Mucosa of stomach (tissue), 1 donor: ENCODE measurements at regions not wholly inside any gene's neighbourhood (a gene's known extent, or its start where the extent isn't known, plus 50 kb on each side); places are given as distances from the start of the nearest gene placed in this dataset.

ENCODE experiments used
- H3K27me3 ChIP-seq: one replicate; pipeline ENCODE4 v1.7.0; 2013; ENCODE audit warnings: mild to moderate bottlenecking, low read length; ENCODE audit not compliant: control insufficient read depth, insufficient read depth
- H3K36me3 ChIP-seq: one replicate; pipeline ENCODE4 v1.7.0; 2013; ENCODE audit warnings: low read length; ENCODE audit not compliant: control insufficient read depth, insufficient read depth
- H3K4me1 ChIP-seq: one replicate; pipeline ENCODE4 v1.7.0; 2013; ENCODE audit warnings: mild to moderate bottlenecking, low read length; ENCODE audit not compliant: control insufficient read depth, insufficient read depth
- H3K4me3 ChIP-seq: one replicate; pipeline ENCODE4 v1.7.0; 2013; ENCODE audit warnings: low read length
- H3K9ac ChIP-seq: one replicate; pipeline ENCODE4 v1.7.0; 2013; ENCODE audit warnings: mild to moderate bottlenecking, low read length, moderate library complexity
- H3K9me3 ChIP-seq: one replicate; pipeline ENCODE4 v1.7.0; 2013; ENCODE audit warnings: mild to moderate bottlenecking, low read length, moderate library complexity; ENCODE audit not compliant: control insufficient read depth
- donor health status: Pancreatic carcinoma.

GRCh38 chr3:81268526-81268925 lies 492.9 kb downstream of the GBE1 start:
- no peak overlapping the region for H3K4me3 ChIP-seq
- H3K9me3 ChIP-seq, result no peaks in the 10 kb centered on the region
- no peaks in the 10 kb centered on the region for H3K4me1 ChIP-seq
- no peak overlapping the region for H3K9ac ChIP-seq
- H3K27me3 ChIP-seq, result no peaks in the 10 kb centered on the region
- no peaks in the 10 kb centered on the region for H3K36me3 ChIP-seq

- Histone ChIP-seq H3K9me3 (no peaks in the 10 kb centered on the region), H3K27me3 (no peaks in the 10 kb centered on the region), H3K4me3 (no peak overlapping the region), H3K4me1 (no peaks in the 10 kb centered on the region), H3K36me3 (no peaks in the 10 kb centered on the region), H3K9ac (no peak overlapping the region)
These were observed 499.4 kb downstream of the GBE1 start for GRCh38 chr3:81261996-81262395.

GRCh38 chr3:81255463-81255862 lies 506.0 kb downstream of the GBE1 start:
- no peaks in the 10 kb centered on the region for H3K9me3 ChIP-seq
- no peak overlapping the region for H3K9ac ChIP-seq
- no peaks in the 10 kb centered on the region for H3K27me3 ChIP-seq
- H3K36me3 ChIP-seq, result no peaks in the 10 kb centered on the region
- no peaks in the 10 kb centered on the region for H3K4me1 ChIP-seq
- H3K4me3 ChIP-seq, result no peak overlapping the region

DNA sequence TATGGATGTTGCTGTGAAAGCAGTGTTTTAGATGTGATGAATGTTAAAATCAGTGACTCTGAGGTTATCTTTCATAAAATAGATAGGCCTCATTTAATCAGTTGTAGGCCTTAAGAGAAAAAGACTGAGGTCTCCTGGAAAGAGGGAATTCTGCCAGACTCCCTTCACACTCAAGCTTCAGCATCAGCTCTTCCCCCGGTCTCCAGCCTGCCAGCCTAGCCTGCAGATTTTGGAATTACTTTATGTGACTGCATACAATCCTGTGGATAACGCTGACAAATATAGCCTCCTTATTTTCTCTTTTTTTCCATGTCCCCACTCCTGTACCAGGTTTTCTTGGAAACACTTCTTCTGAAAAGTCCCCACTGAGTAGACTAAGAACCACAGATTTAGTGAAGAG lies 510.3 kb downstream of the GBE1 start:
- peaks cover 8% of the 10 kb centered on the region for H3K4me1 ChIP-seq

GRCh38 chr3:81249540-81250029 lies 511.9 kb downstream of the GBE1 start:
- no peaks in the 10 kb centered on the region for H3K9me3 ChIP-seq
- H3K4me3 ChIP-seq, result no peak overlapping the region
- H3K9ac ChIP-seq, result no peak overlapping the region
- H3K27me3 ChIP-seq, result no peaks in the 10 kb centered on the region
- peaks cover 8% of the 10 kb centered on the region for H3K4me1 ChIP-seq
- H3K36me3 ChIP-seq, result no peaks in the 10 kb centered on the region

More for the DNA sequence above, 510.3 kb downstream of the GBE1 start:
- Histone ChIP-seq H3K36me3 (no peaks in the 10 kb centered on the region), H3K27me3 (no peaks in the 10 kb centered on the region), H3K9me3 (no peaks in the 10 kb centered on the region), H3K9ac (no peak overlapping the region), H3K4me3 (no peak overlapping the region)

DNA sequence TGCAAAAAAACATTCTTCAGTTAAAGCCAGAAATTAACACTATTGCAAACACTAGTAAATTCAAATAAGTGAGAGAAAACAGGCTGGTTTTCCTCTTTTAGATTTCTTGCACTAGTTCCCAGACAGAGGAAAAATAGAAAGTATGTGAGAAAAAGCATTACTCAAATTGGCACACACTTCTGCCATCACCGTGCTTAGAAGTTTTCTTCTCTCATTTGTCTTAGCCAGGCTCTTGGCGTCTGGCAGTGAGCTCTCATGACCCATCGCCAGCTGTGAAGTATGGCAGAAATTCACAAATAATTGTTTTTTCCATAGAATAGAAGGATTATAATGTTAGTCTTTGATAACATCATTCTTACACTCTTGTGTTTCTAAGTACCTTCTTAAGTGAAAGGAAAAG lies 515.9 kb downstream of the GBE1 start:
- Histone ChIP-seq H3K27me3 (no peaks in the 10 kb centered on the region), H3K9ac (no peak overlapping the region), H3K36me3 (no peaks in the 10 kb centered on the region), H3K4me1 (peaks cover 8% of the 10 kb centered on the region), H3K4me3 (no peak overlapping the region), H3K9me3 (no peaks in the 10 kb centered on the region)

DNA sequence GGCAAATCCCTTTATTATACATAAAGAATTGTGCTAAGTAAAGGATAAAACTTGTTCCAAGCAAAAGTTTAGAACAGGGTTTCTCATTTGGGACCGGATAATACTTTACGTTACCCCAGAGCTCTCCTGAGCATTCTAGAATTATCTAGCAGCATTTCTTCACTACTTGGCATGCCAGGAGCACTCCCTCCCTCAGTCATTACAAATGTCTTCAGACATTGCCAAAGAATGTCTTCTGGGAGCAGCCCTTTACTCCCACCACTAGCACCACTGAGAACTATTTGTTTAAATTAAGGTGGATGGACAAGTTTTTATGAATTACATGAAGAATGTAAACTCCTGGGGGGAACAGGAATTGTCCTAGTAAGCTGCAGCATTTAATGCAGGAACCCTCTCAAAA lies 516.4 kb downstream of the GBE1 start:
- Histone ChIP-seq H3K4me3 (no peak overlapping the region), H3K4me1 (peaks cover 7% of the 10 kb centered on the region), H3K9ac (no peak overlapping the region), H3K36me3 (no peaks in the 10 kb centered on the region), H3K27me3 (no peaks in the 10 kb centered on the region), H3K9me3 (no peaks in the 10 kb centered on the region)

DNA sequence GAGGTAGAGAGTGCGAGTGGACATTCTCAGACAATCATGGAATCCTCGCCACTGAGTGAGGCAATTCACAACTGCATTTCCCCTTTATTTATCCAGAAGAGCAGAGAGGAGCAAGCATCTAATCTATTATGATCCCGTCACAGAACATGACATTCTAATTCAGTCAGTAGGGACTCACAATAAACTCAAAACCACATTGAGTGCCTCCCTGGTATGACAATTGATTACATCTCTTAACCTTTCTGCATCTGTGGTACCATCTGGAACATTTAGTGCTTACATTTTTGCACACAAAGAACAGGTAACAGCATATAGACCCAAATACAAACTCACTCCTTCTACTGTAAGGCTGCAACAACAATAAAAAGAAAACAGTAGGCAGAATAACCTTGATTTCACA lies 517.2 kb downstream of the GBE1 start:
- Histone ChIP-seq H3K9ac (no peak overlapping the region), H3K4me1 (no peaks in the 10 kb centered on the region), H3K9me3 (no peaks in the 10 kb centered on the region), H3K4me3 (no peak overlapping the region), H3K27me3 (no peaks in the 10 kb centered on the region), H3K36me3 (no peaks in the 10 kb centered on the region)

DNA sequence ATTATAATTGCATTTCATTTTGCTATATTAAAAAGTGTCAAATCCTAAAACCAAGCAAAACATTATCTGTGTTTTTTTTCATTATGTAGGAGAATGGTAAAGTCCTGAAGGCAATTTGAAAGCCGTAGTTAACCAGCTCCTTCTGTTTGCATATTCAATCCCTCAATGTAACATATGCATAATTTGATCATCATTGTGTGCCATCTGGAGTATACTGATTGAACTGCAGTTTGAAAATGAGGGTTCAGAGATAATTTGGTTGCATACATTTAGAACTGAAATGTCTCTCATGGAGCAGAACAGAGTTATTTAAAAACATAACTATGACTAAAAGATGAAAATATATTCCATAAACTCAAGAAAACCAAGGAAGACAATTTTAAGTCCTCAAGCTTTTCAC lies 518.6 kb downstream of the GBE1 start:
- Histone ChIP-seq H3K4me1 (no peaks in the 10 kb centered on the region), H3K27me3 (no peaks in the 10 kb centered on the region), H3K9me3 (no peaks in the 10 kb centered on the region), H3K36me3 (no peaks in the 10 kb centered on the region), H3K4me3 (no peak overlapping the region), H3K9ac (no peak overlapping the region)

GRCh38 chr3:81237181-81237580 lies 524.3 kb downstream of the GBE1 start:
- no peaks in the 10 kb centered on the region for H3K27me3 ChIP-seq
- no peaks in the 10 kb centered on the region for H3K4me1 ChIP-seq
- H3K36me3 ChIP-seq, result no peaks in the 10 kb centered on the region
- no peaks in the 10 kb centered on the region for H3K9me3 ChIP-seq
- H3K9ac ChIP-seq, result no peak overlapping the region
- no peak overlapping the region for H3K4me3 ChIP-seq

GRCh38 chr3:81218023-81218422 lies 543.4 kb downstream of the GBE1 start:
- H3K4me3 ChIP-seq, result no peak overlapping the region

DNA sequence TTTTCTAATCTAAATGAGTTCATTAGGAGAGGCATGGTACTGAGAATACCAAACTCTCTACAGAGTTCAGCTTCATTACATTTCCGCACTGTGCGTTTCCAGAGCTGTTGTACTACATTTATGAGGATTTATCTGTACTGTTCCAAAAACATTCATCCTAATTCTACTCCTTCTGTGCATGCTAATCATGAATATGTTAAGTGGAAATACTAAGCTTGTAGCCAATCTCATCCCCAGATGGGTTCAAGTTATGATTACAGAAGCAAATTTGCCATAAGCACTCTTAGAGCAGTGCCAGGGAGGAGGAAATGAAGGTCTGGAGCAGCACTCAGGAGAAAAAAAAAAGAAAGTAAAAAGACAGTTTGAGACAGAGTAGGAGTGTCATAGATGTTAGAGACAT lies 544.3 kb downstream of the GBE1 start:
- H3K36me3 ChIP-seq, result no peaks in the 10 kb centered on the region
- H3K27me3 ChIP-seq, result no peaks in the 10 kb centered on the region
- H3K9me3 ChIP-seq, result no peaks in the 10 kb centered on the region
- H3K4me1 ChIP-seq, result no peaks in the 10 kb centered on the region
- no peak overlapping the region for H3K4me3 ChIP-seq
- H3K9ac ChIP-seq, result no peak overlapping the region

More at GRCh38 chr3:81218023-81218422, 543.4 kb downstream of the GBE1 start:
- Histone ChIP-seq H3K9me3 (no peaks in the 10 kb centered on the region), H3K27me3 (no peaks in the 10 kb centered on the region), H3K4me1 (no peaks in the 10 kb centered on the region), H3K9ac (no peak overlapping the region), H3K36me3 (no peaks in the 10 kb centered on the region)

GRCh38 chr3:81216192-81216591 lies 545.3 kb downstream of the GBE1 start:
- no peak overlapping the region for H3K4me3 ChIP-seq
- no peak overlapping the region for H3K9ac ChIP-seq
- H3K9me3 ChIP-seq, result no peaks in the 10 kb centered on the region
- no peaks in the 10 kb centered on the region for H3K36me3 ChIP-seq
- H3K27me3 ChIP-seq, result no peaks in the 10 kb centered on the region
- H3K4me1 ChIP-seq, result no peaks in the 10 kb centered on the region
